LNCaP clone FGC (cell line): ENCODE measurements at regions not wholly inside any gene's neighbourhood (a gene's known extent, or its start where the extent isn't known, plus 50 kb on each side); places are given as distances from the start of the nearest gene placed in this dataset.
"Not testable (repeated sequence)": the region's sequence is repeated elsewhere in the genome, so short reads cannot be mapped to it uniquely, and the experiment has no call there.

ENCODE experiments used
- DNase-seq: peaks from one replicate; pipeline ENCODE4 v3.0.0-alpha.2; 2011; ENCODE audit warnings: low read depth
- H3K4me3 ChIP-seq: 2 replicates; pipeline ENCODE4 v1.5.1; 2011; ENCODE audit warnings: mild to moderate bottlenecking, low read depth, low read length, control low read depth
- CTCF ChIP-seq: IDR thresholded peaks from 2 replicates; pipeline ENCODE4 v1.5.1; 2012; ENCODE audit warnings: mild to moderate bottlenecking; ENCODE audit not compliant: control insufficient read depth, insufficient read depth; ENCODE audit errors: extremely low read depth

GRCh38 chr9:28445211-28445610 lies 871.9 kb upstream of the C9orf72 start:
- H3K4me3 ChIP-seq: no peak overlapping the region
- DNase-seq: no peak
- no peak for TF ChIP-seq CTCF

DNA sequence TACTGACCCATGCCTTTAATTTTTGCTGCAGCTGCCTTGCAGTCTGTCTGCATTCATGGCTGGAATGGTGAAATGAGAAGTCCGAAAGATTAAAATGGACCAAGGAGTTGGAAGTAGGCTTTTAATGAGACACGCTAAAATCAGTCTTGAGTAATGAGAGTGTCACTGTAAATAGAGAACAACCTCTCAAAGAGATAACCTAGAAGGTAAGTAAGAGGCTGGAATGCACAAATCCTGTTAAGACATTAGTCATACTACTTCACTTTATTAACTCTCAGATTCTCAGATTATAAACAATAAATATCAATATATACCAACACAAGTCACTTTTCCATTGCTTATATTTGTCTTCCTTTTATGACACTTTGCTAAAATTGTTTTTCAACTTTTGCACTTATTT lies 880.6 kb upstream of the C9orf72 start:
- H3K4me3 ChIP-seq: no peak overlapping the region
- no peak for DNase-seq
- TF ChIP-seq CTCF: no peak

GRCh38 chr9:28456861-28457260 lies 883.6 kb upstream of the C9orf72 start:
- DNase-seq: no peak
- no peak overlapping the region for H3K4me3 ChIP-seq
- TF ChIP-seq CTCF: no peak

- no peak overlapping the region for H3K4me3 ChIP-seq
- no peak for TF ChIP-seq CTCF
- DNase-seq: no peak
These were observed 891.4 kb upstream of the C9orf72 start for GRCh38 chr9:28464481-28465216.

GRCh38 chr9:28471261-28471660 lies 898.0 kb upstream of the C9orf72 start:
- H3K4me3 ChIP-seq: no peak overlapping the region
- no peak for DNase-seq
- no peak for TF ChIP-seq CTCF

DNA sequence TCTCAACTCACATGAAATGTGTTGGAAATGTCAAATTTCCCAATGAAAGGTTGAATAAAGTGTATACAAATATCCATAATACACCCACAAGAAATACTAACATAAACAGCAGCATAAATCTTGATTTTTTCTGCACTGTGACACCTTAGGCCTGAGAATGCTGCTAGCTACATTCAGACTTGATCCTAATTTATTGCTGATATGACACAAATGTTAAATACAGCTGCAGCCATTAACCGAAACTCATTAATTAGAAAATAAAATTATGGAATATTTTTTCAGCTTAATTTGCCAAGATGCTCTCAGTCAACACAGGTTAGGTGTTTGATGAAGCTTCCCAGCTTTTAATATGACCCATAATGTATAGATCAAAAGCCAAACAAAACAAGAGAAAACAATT lies 914.3 kb upstream of the C9orf72 start:
- no peak for DNase-seq
- no peak overlapping the region for H3K4me3 ChIP-seq
- no peak for TF ChIP-seq CTCF

- no peak for TF ChIP-seq CTCF
- DNase-seq: no peak
- H3K4me3 ChIP-seq: no peak overlapping the region
These were observed 917.8 kb upstream of the C9orf72 start for GRCh38 chr9:28491121-28491520.

DNA sequence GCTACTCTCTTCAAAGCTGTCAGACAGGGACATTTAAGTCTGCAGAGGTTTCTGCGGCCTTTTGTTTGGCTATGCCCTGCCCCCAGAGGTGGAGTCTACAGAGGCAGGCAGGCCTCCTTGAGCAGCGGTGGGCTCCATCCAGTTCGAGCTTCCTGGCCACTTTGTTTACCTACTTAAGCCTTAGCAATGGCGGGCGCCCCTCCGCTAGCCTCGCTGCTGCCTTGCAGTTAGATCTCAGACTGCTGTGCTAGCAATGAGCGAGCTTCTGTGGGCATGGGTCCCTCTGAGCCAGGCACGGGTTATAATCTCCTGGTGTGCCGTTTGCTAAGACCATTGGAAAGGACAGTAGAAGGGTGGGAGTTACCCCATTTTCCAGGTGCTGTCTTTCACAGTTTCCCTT lies 924.9 kb upstream of the C9orf72 start:
- not testable (repeated sequence) for H3K4me3 ChIP-seq, DNase-seq
